CD4-positive, alpha-beta memory T cell (primary cell): ENCODE measurements at regions not wholly inside any gene's neighbourhood (a gene's known extent, or its start where the extent isn't known, plus 50 kb on each side); places are given as distances from the start of the nearest gene placed in this dataset.
A peak's percentile ranks its signal among the peaks of the same experiment; 100 is the strongest.

Experiments
- CTCF ChIA-PET: fragments of 350-600 bp; sonication (Branson Sonifier 250); formaldehyde crosslinking; loops from one replicate; lab custom pipeline; 2021; ENCODE audit warnings: inconsistent platforms; ENCODE audit not compliant: partially characterized antibody; lab: Charles Lee
- POLR2A ChIA-PET: fragments of 350-600 bp; sonication (Branson Sonifier 250); formaldehyde crosslinking; loops from one replicate; lab custom pipeline; 2021; ENCODE audit not compliant: partially characterized antibody; lab: Charles Lee
- DNase-seq, 5 donors: peaks; one replicate each; pipeline versions ENCODE4 v3.0.0 to v3.0.0-alpha.2; 2020 to 2022; ENCODE audit warnings: mixed read lengths in 1 of 5
- H3K27ac ChIP-seq: one replicate; pipeline ENCODE4 v1.7.0; 2013; ENCODE audit warnings: low read depth, low read length
- H3K27me3 ChIP-seq: 2 replicates; pipeline ENCODE4 v1.7.0; 2013; ENCODE audit warnings: mild to moderate bottlenecking, low read length, moderate library complexity; ENCODE audit not compliant: insufficient read depth
- H3K36me3 ChIP-seq: 2 replicates; pipeline ENCODE4 v1.7.0; 2013; ENCODE audit warnings: mild to moderate bottlenecking, low read length, moderate library complexity; ENCODE audit not compliant: insufficient read depth
- H3K4me1 ChIP-seq: 2 replicates; pipeline ENCODE4 v1.7.0; 2013; ENCODE audit warnings: mild to moderate bottlenecking, low read length, moderate library complexity; ENCODE audit not compliant: insufficient read depth
- H3K4me3 ChIP-seq, 2 donors: one replicate each; pipeline ENCODE4 v1.7.0; 2013; ENCODE audit warnings: low read length in 2 of 2, mild to moderate bottlenecking in 1 of 2
- H3K9me3 ChIP-seq, 2 donors: one replicate each; pipeline ENCODE4 v1.7.0; 2013; ENCODE audit warnings: low read length in 2 of 2, control low read depth in 1 of 2; ENCODE audit not compliant: control insufficient read depth in 1 of 2
- H3K27ac Mint-ChIP-seq, 7 donors: one replicate each; pipeline ENCODE4 v1.8.0; 2020 to 2021; ENCODE audit warnings: mixed read lengths in 7 of 7, mild to moderate bottlenecking in 6 of 7, inconsistent platforms in 3 of 7, moderate library complexity in 3 of 7
- H3K27me3 Mint-ChIP-seq, 2 donors: one replicate each; pipeline ENCODE4 v1.8.0; 2020 to 2021; ENCODE audit warnings: mixed read lengths in 2 of 2
- H3K36me3 Mint-ChIP-seq, 2 donors: one replicate each; pipeline ENCODE4 v1.8.0; 2020 to 2021; ENCODE audit warnings: mixed read lengths in 2 of 2, inconsistent platforms in 1 of 2, mild to moderate bottlenecking in 1 of 2
- H3K4me1 Mint-ChIP-seq, 4 donors: one replicate each; pipeline ENCODE4 v1.8.0; 2020 to 2021; ENCODE audit warnings: mixed read lengths in 4 of 4, mild to moderate bottlenecking in 1 of 4
- H3K4me3 Mint-ChIP-seq, 8 donors: one replicate each; pipeline ENCODE4 v1.8.0; 2020 to 2021; ENCODE audit warnings: mixed read lengths in 8 of 8, mild to moderate bottlenecking in 7 of 8, moderate library complexity in 6 of 8, inconsistent platforms in 3 of 8
- H3K9me3 Mint-ChIP-seq, 8 donors: one replicate each; pipeline ENCODE4 v1.8.0; 2020 to 2021; ENCODE audit warnings: mixed read lengths in 8 of 8, mild to moderate bottlenecking in 5 of 8, inconsistent platforms in 3 of 8, moderate library complexity in 1 of 8
- intact Hi-C: fragments of 100-400 bp; cut with micrococcal nuclease; formaldehyde crosslinking; loops from one replicate; pipeline ENCODE4 v1.15.1; 2023

DNA sequence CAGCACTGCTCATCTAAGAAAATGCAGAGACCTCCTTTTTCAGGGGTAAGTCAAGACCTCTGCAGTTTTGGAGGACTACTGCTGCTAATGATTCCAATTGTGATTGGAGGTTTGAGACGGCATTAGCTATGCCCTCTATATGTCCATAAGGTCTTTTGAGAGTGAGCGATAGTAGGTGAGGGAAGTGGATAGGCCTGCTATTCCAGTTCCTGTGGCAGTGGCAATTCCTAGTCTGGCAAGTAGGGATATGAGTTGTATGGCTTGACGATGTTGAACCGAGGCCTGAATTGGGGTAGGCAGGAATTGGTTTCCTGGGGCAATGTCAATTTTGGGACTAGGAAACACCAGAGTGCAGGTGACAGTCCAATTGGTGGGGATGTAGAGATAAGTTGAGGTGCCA is 913.1 kb upstream of the SLITRK5 start:
- CTCF ChIA-PET = no interaction called here
- no peaks in the 10 kb centered on the region for H3K27me3 ChIP-seq
- POLR2A ChIA-PET = interaction anchor here (1.5 kb wide), 1 partner anchor 8 kb away, joined by 8 read pairs; no protein-coding TSS in a partner anchor
- H3K27ac ChIP-seq = peak overlapping the region; percentile 36
- peak overlapping the region in 6 of 7 donors; percentile 17 to 79 (median 41) for H3K27ac Mint-ChIP-seq
- DNase-seq = no peak
- no peaks in the 10 kb centered on the region for H3K36me3 ChIP-seq
- no peaks in the 10 kb centered on the region for H3K27me3 Mint-ChIP-seq
- H3K4me1 ChIP-seq = no peaks in the 10 kb centered on the region
- no peak overlapping the region for H3K4me3 ChIP-seq
- H3K4me1 Mint-ChIP-seq = peaks cover 0 to 10% (median 2%) of the 10 kb centered on the region in 4 donors
- no peaks in the 10 kb centered on the region for H3K36me3 Mint-ChIP-seq
- intact Hi-C loops = no loop called here
- peak overlapping the region in 5 of 8 donors; percentile 29 to 71 (median 51) for H3K4me3 Mint-ChIP-seq
- peaks cover 0 to 30% (median 22%) of the 10 kb centered on the region in 8 donors for H3K9me3 Mint-ChIP-seq
- no peaks in the 10 kb centered on the region for H3K9me3 ChIP-seq

DNA sequence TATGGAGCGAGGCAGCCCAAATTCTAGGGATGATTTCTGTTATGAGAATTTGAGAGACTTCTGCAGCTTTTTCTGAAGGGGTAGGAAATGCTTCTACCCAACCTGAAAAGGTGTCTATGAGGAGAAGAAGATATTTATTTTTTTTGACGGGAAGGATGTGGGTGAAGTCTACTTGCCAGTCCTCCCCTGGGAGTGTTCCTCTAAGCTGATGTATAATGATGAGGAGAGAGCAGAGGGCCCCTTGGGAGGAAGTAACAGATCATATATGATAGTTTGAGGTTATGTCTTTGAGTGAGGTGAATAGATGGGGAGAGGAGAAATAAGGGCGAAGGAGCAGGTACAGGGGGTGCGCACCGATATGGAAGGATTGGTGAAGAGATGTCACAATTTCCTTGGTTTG is 910.6 kb upstream of the SLITRK5 start:
- ChIA-PET POLR2A (no interaction called here), CTCF (no interaction called here)
- Histone ChIP-seq H3K36me3 (no peaks in the 10 kb centered on the region), H3K9me3 (no peaks in the 10 kb centered on the region), H3K27ac (no peak overlapping the region), H3K4me1 (no peaks in the 10 kb centered on the region), H3K27me3 (no peaks in the 10 kb centered on the region), H3K4me3 (no peak overlapping the region)
- intact Hi-C loops = no loop called here
- DNase-seq = peak in 4 of 5 donors; percentile 13 to 37 (median 14)
- peaks cover 0 to 2% of the 10 kb centered on the region in 2 donors for H3K36me3 Mint-ChIP-seq
- H3K27ac Mint-ChIP-seq = peak overlapping the region in 5 of 7 donors; percentile 10 to 85 (median 72)
- peaks cover 0 to 10% (median 2%) of the 10 kb centered on the region in 4 donors for H3K4me1 Mint-ChIP-seq
- peaks cover 0 to 40% (median 31%) of the 10 kb centered on the region in 8 donors for H3K9me3 Mint-ChIP-seq
- no peaks in the 10 kb centered on the region for H3K27me3 Mint-ChIP-seq
- peak overlapping the region in 6 of 8 donors; percentile 34 to 69 (median 48) for H3K4me3 Mint-ChIP-seq

GRCh38 chr13:86765462-86765861 is 905.7 kb upstream of the SLITRK5 start:
- ChIA-PET POLR2A (interaction anchor here (2.0 kb wide), 1 partner anchor 8 kb away, joined by 8 read pairs; no protein-coding TSS in a partner anchor), CTCF (no interaction called here)
- H3K27ac Mint-ChIP-seq = peak overlapping the region in 4 of 7 donors; percentile 20 to 94 (median 55)
- H3K4me1 ChIP-seq = no peaks in the 10 kb centered on the region
- peak overlapping the region in 2 of 8 donors; percentile 13 to 23 for H3K4me3 Mint-ChIP-seq
- intact Hi-C loops = no loop called here
- no peaks in the 10 kb centered on the region for H3K9me3 ChIP-seq
- no peak overlapping the region for H3K27ac ChIP-seq
- no peak overlapping the region for H3K4me3 ChIP-seq
- no peaks in the 10 kb centered on the region for H3K36me3 ChIP-seq
- H3K4me1 Mint-ChIP-seq = peaks cover 0 to 5% (median 0%) of the 10 kb centered on the region in 4 donors
- H3K9me3 Mint-ChIP-seq = peaks cover 0 to 36% (median 23%) of the 10 kb centered on the region in 8 donors
- H3K27me3 Mint-ChIP-seq = no peaks in the 10 kb centered on the region
- peaks cover 0 to 6% of the 10 kb centered on the region in 2 donors for H3K36me3 Mint-ChIP-seq
- H3K27me3 ChIP-seq = no peaks in the 10 kb centered on the region
- peak in 3 of 5 donors; percentile 8 to 51 (median 29) for DNase-seq

DNA sequence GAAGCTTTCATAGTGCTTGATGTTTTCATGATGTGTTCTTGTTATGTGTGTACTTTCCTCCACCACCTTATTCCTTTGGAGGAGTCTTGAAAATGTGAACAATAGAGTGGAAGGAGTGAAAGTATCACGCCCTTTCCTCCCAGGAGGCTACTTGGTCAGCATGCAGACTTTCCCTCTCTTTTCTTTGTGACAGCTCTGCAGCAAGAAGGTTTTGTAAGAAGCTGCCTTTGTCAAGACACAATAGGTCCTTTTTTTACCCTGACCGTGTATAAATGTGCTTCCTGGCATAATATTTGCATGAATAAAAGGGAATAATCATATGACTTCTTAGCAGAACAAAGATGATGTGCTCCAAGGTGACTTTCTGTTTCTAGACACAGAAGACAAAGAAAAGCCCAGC is 882.6 kb upstream of the SLITRK5 start:
- Histone ChIP-seq H3K27ac (no peak overlapping the region), H3K4me1 (no peaks in the 10 kb centered on the region), H3K36me3 (no peaks in the 10 kb centered on the region), H3K27me3 (no peaks in the 10 kb centered on the region), H3K9me3 (no peaks in the 10 kb centered on the region), H3K4me3 (no peak overlapping the region)
- CTCF ChIA-PET = no interaction called here
- no peaks in the 10 kb centered on the region for H3K4me1 Mint-ChIP-seq
- intact Hi-C loops = no loop called here
- H3K9me3 Mint-ChIP-seq = peaks cover 0 to 22% (median 13%) of the 10 kb centered on the region in 8 donors
- H3K4me3 Mint-ChIP-seq = no peak overlapping the region
- POLR2A ChIA-PET = no interaction called here
- no peaks in the 10 kb centered on the region for H3K36me3 Mint-ChIP-seq
- DNase-seq = no peak
- H3K27ac Mint-ChIP-seq = no peak overlapping the region
- H3K27me3 Mint-ChIP-seq = no peaks in the 10 kb centered on the region

DNA sequence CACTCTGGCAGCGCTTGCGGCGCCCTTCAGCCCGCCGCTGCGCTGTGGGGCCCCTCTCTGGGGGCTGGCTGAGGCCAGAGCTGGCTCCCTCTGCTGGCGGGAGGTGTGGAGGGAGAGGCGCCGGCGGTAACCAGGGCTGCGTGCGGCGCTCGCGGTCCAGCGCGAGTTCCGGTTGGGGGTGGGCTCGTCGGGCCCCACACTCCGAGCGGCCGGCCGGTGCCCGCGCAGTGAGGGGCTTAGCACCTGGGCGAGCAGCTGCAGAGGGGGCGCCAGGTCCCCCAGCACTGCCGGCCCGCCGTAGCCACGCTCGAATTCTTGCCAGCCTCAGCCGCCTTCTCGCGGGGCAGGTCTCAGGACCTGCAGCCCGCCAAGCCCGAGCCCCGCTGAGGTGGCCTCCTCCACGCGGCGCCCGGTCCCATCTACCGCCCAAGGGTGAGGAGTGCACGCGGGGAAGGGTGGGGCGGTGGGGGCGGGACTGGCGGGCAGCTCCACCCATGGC is 879.0 kb upstream of the SLITRK5 start:
- no peak overlapping the region for H3K4me3 Mint-ChIP-seq
- no peaks in the 10 kb centered on the region for H3K27me3 Mint-ChIP-seq
- H3K9me3 ChIP-seq = no peaks in the 10 kb centered on the region
- H3K27ac ChIP-seq = no peak overlapping the region
- H3K4me1 ChIP-seq = no peaks in the 10 kb centered on the region
- CTCF ChIA-PET = no interaction called here
- H3K36me3 Mint-ChIP-seq = no peaks in the 10 kb centered on the region
- H3K27ac Mint-ChIP-seq = no peak overlapping the region
- intact Hi-C loops = no loop called here
- DNase-seq = no peak
- POLR2A ChIA-PET = no interaction called here
- H3K36me3 ChIP-seq = no peaks in the 10 kb centered on the region
- H3K27me3 ChIP-seq = no peaks in the 10 kb centered on the region
- H3K9me3 Mint-ChIP-seq = peaks cover 0 to 20% (median 12%) of the 10 kb centered on the region in 8 donors
- H3K4me1 Mint-ChIP-seq = no peaks in the 10 kb centered on the region
- no peak overlapping the region for H3K4me3 ChIP-seq

GRCh38 chr13:86795858-86796257 is 875.3 kb upstream of the SLITRK5 start:
- Mint-ChIP-seq H3K27ac (no peak overlapping the region), H3K4me1 (no peaks in the 10 kb centered on the region), H3K9me3 (peaks cover 0 to 17% (median 8%) of the 10 kb centered on the region in 8 donors), H3K27me3 (no peaks in the 10 kb centered on the region), H3K4me3 (no peak overlapping the region), H3K36me3 (peaks cover 0 to 2% of the 10 kb centered on the region in 2 donors)
- Histone ChIP-seq H3K4me1 (no peaks in the 10 kb centered on the region), H3K27ac (no peak overlapping the region), H3K9me3 (no peaks in the 10 kb centered on the region), H3K36me3 (no peaks in the 10 kb centered on the region), H3K27me3 (no peaks in the 10 kb centered on the region), H3K4me3 (no peak overlapping the region)
- ChIA-PET POLR2A (no interaction called here), CTCF (no interaction called here)
- no peak for DNase-seq
- intact Hi-C loops = no loop called here

- Histone ChIP-seq H3K36me3 (no peaks in the 10 kb centered on the region), H3K27me3 (no peaks in the 10 kb centered on the region), H3K4me3 (no peak overlapping the region), H3K4me1 (no peaks in the 10 kb centered on the region), H3K27ac (no peak overlapping the region), H3K9me3 (no peaks in the 10 kb centered on the region)
- Mint-ChIP-seq H3K27ac (no peak overlapping the region), H3K36me3 (no peaks in the 10 kb centered on the region), H3K4me3 (no peak overlapping the region), H3K4me1 (no peaks in the 10 kb centered on the region), H3K27me3 (no peaks in the 10 kb centered on the region), H3K9me3 (peaks cover 0 to 6% (median 4%) of the 10 kb centered on the region in 8 donors)
- intact Hi-C loops = no loop called here
- no peak for DNase-seq
- POLR2A ChIA-PET = no interaction called here
- CTCF ChIA-PET = no interaction called here
Observed at GRCh38 chr13:86810361-86810760, 860.8 kb upstream of the SLITRK5 start.
